A673 (cell line): ENCODE measurements at regions not wholly inside any gene's neighbourhood (a gene's known extent, or its start where the extent isn't known, plus 50 kb on each side); places are given as distances from the start of the nearest gene placed in this dataset.

ENCODE experiments used
- CTCF ChIP-seq: fragments of 300-800, 200-600 bp; sonication (generic); conservative IDR thresholded peaks from 2 replicates; pipeline ENCODE4 v1.5.1; 2017; ENCODE audit warnings: low read depth, mild to moderate bottlenecking, antibody characterized with exemption, low read length, moderate library complexity, mixed read lengths
- EZH2 ChIP-seq: fragments of 200-600 bp; sonication (generic); IDR thresholded peaks from 2 replicates; pipeline ENCODE4 v1.6.1; 2017; ENCODE audit warnings: borderline replicate concordance, low read depth, mild to moderate bottlenecking, mixed read lengths, antibody characterized with exemption, low read length; ENCODE audit not compliant: poor library complexity, severe bottlenecking

- TF ChIP-seq CTCF = no peak
- TF ChIP-seq EZH2 = no peak
Measured at GRCh38 chr5:91706785-91707520, 323.8 kb upstream of the ARRDC3 start.
